ENCODE measurements at regions not wholly inside any gene's neighbourhood (a gene's known extent, or its start where the extent isn't known, plus 50 kb on each side); places are given as distances from the start of the nearest gene placed in this dataset.

GRCh38 chr2:56681659-56682396 is 498.0 kb downstream of the CCDC85A start:
- H3K36me3 Mint-ChIP-seq: no peaks in the 10 kb centered on the region
- DNase-seq (no peak), ATAC-seq (replicated peaks) (no peak)
- H3K27me3 Mint-ChIP-seq: no peaks in the 10 kb centered on the region
- H3K4me1 Mint-ChIP-seq: no peaks in the 10 kb centered on the region
- H3K9me3 Mint-ChIP-seq: peaks cover 2 to 4% of the 10 kb centered on the region in 2 donors
- H3K27ac Mint-ChIP-seq: no peak overlapping the region
- no peak overlapping the region for H3K4me3 Mint-ChIP-seq

- DNase-seq (no peak), ATAC-seq (replicated peaks) (no peak)
- Mint-ChIP-seq H3K27ac (no peak overlapping the region), H3K4me1 (no peaks in the 10 kb centered on the region), H3K4me3 (no peak overlapping the region), H3K27me3 (no peaks in the 10 kb centered on the region), H3K36me3 (no peaks in the 10 kb centered on the region), H3K9me3 (peaks cover 2 to 4% of the 10 kb centered on the region in 2 donors)
Observed at GRCh38 chr2:56682397-56682760, 498.6 kb downstream of the CCDC85A start.

- Mint-ChIP-seq H3K4me1 (no peaks in the 10 kb centered on the region), H3K4me3 (no peak overlapping the region), H3K36me3 (no peaks in the 10 kb centered on the region), H3K27me3 (no peaks in the 10 kb centered on the region), H3K27ac (no peak overlapping the region), H3K9me3 (peaks cover 2 to 4% of the 10 kb centered on the region in 2 donors)
- no peak for ATAC-seq (replicated peaks)
- DNase-seq: no peak
Observed at GRCh38 chr2:56684327-56684726, 500.5 kb downstream of the CCDC85A start.

- ATAC-seq (replicated peaks) (no peak), DNase-seq (no peak)
- Mint-ChIP-seq H3K4me3 (no peak overlapping the region), H3K27ac (no peak overlapping the region), H3K9me3 (peaks cover 2 to 4% of the 10 kb centered on the region in 2 donors), H3K4me1 (no peaks in the 10 kb centered on the region), H3K36me3 (no peaks in the 10 kb centered on the region), H3K27me3 (no peaks in the 10 kb centered on the region)
Observed at GRCh38 chr2:56685205-56685604, 501.4 kb downstream of the CCDC85A start.

GRCh38 chr2:56687169-56687568 is 503.4 kb downstream of the CCDC85A start:
- ATAC-seq (replicated peaks): no peak
- H3K27ac Mint-ChIP-seq: no peak overlapping the region
- DNase-seq: no peak
- no peaks in the 10 kb centered on the region for H3K27me3 Mint-ChIP-seq
- H3K9me3 Mint-ChIP-seq: peaks cover 2 to 4% of the 10 kb centered on the region in 2 donors
- H3K4me3 Mint-ChIP-seq: no peak overlapping the region
- no peaks in the 10 kb centered on the region for H3K4me1 Mint-ChIP-seq
- H3K36me3 Mint-ChIP-seq: no peaks in the 10 kb centered on the region

GRCh38 chr2:56688661-56689060 is 504.9 kb downstream of the CCDC85A start:
- H3K9me3 Mint-ChIP-seq: peaks cover 0 to 4% of the 10 kb centered on the region in 2 donors
- no peak for DNase-seq
- no peaks in the 10 kb centered on the region for H3K4me1 Mint-ChIP-seq
- no peak overlapping the region for H3K27ac Mint-ChIP-seq
- H3K27me3 Mint-ChIP-seq: no peaks in the 10 kb centered on the region
- no peak overlapping the region for H3K4me3 Mint-ChIP-seq
- H3K36me3 Mint-ChIP-seq: no peaks in the 10 kb centered on the region
- ATAC-seq (replicated peaks): no peak

GRCh38 chr2:56693501-56693900 is 509.7 kb downstream of the CCDC85A start:
- DNase-seq (no peak), ATAC-seq (replicated peaks) (no peak)
- no peaks in the 10 kb centered on the region for H3K4me1 Mint-ChIP-seq
- H3K9me3 Mint-ChIP-seq: peaks cover 2 to 4% of the 10 kb centered on the region in 2 donors
- H3K27me3 Mint-ChIP-seq: no peaks in the 10 kb centered on the region
- no peak overlapping the region for H3K4me3 Mint-ChIP-seq
- no peak overlapping the region for H3K27ac Mint-ChIP-seq
- H3K36me3 Mint-ChIP-seq: no peaks in the 10 kb centered on the region

- DNase-seq: no peak
- H3K4me3 Mint-ChIP-seq: no peak overlapping the region
- no peaks in the 10 kb centered on the region for H3K36me3 Mint-ChIP-seq
- H3K9me3 Mint-ChIP-seq: peaks cover 3 to 10% of the 10 kb centered on the region in 2 donors
- ATAC-seq (replicated peaks): no peak
- no peaks in the 10 kb centered on the region for H3K4me1 Mint-ChIP-seq
- H3K27me3 Mint-ChIP-seq: no peaks in the 10 kb centered on the region
- no peak overlapping the region for H3K27ac Mint-ChIP-seq
Observed at GRCh38 chr2:56703001-56703400, 519.2 kb downstream of the CCDC85A start.

GRCh38 chr2:56705713-56706112 is 521.9 kb downstream of the CCDC85A start:
- ATAC-seq (replicated peaks): no peak
- Mint-ChIP-seq H3K27me3 (no peaks in the 10 kb centered on the region), H3K27ac (no peak overlapping the region), H3K9me3 (no peaks in the 10 kb centered on the region), H3K4me3 (no peak overlapping the region), H3K4me1 (no peaks in the 10 kb centered on the region), H3K36me3 (no peaks in the 10 kb centered on the region)
- DNase-seq: no peak

- H3K4me3 Mint-ChIP-seq: no peak overlapping the region
- no peaks in the 10 kb centered on the region for H3K4me1 Mint-ChIP-seq
- H3K36me3 Mint-ChIP-seq: no peaks in the 10 kb centered on the region
- H3K27ac Mint-ChIP-seq: no peak overlapping the region
- ATAC-seq (replicated peaks) (no peak), DNase-seq (no peak)
- no peaks in the 10 kb centered on the region for H3K9me3 Mint-ChIP-seq
- no peaks in the 10 kb centered on the region for H3K27me3 Mint-ChIP-seq
Observed at GRCh38 chr2:56707218-56707617, 523.4 kb downstream of the CCDC85A start.

- no peaks in the 10 kb centered on the region for H3K4me1 Mint-ChIP-seq
- H3K9me3 Mint-ChIP-seq: no peaks in the 10 kb centered on the region
- ATAC-seq (replicated peaks) (no peak), DNase-seq (no peak)
- no peak overlapping the region for H3K27ac Mint-ChIP-seq
- H3K27me3 Mint-ChIP-seq: no peaks in the 10 kb centered on the region
- no peaks in the 10 kb centered on the region for H3K36me3 Mint-ChIP-seq
- H3K4me3 Mint-ChIP-seq: no peak overlapping the region
Observed at GRCh38 chr2:56707650-56708049, 523.9 kb downstream of the CCDC85A start.

GRCh38 chr2:56709181-56709580 is 525.4 kb downstream of the CCDC85A start:
- H3K36me3 Mint-ChIP-seq: no peaks in the 10 kb centered on the region
- H3K9me3 Mint-ChIP-seq: no peaks in the 10 kb centered on the region
- H3K27ac Mint-ChIP-seq: no peak overlapping the region
- H3K4me1 Mint-ChIP-seq: no peaks in the 10 kb centered on the region
- no peak overlapping the region for H3K4me3 Mint-ChIP-seq
- H3K27me3 Mint-ChIP-seq: no peaks in the 10 kb centered on the region
- no peak for ATAC-seq (replicated peaks)
- DNase-seq: no peak

GRCh38 chr2:56713161-56713676 is 529.4 kb downstream of the CCDC85A start:
- Mint-ChIP-seq H3K4me3 (no peak overlapping the region), H3K9me3 (no peaks in the 10 kb centered on the region), H3K27ac (no peak overlapping the region), H3K36me3 (no peaks in the 10 kb centered on the region), H3K27me3 (no peaks in the 10 kb centered on the region), H3K4me1 (no peaks in the 10 kb centered on the region)
- ATAC-seq (replicated peaks) (no peak), DNase-seq (no peak)

- ATAC-seq (replicated peaks) (no peak), DNase-seq (no peak)
- no peaks in the 10 kb centered on the region for H3K4me1 Mint-ChIP-seq
- H3K27me3 Mint-ChIP-seq: no peaks in the 10 kb centered on the region
- no peaks in the 10 kb centered on the region for H3K36me3 Mint-ChIP-seq
- H3K4me3 Mint-ChIP-seq: no peak overlapping the region
- H3K9me3 Mint-ChIP-seq: peaks cover 0 to 3% of the 10 kb centered on the region in 2 donors
- no peak overlapping the region for H3K27ac Mint-ChIP-seq
Observed at GRCh38 chr2:56713978-56714377, 530.2 kb downstream of the CCDC85A start.

GRCh38 chr2:56714400-56714799 is 530.6 kb downstream of the CCDC85A start:
- Mint-ChIP-seq H3K36me3 (no peaks in the 10 kb centered on the region), H3K9me3 (peaks cover 2 to 5% of the 10 kb centered on the region in 2 donors), H3K4me1 (no peaks in the 10 kb centered on the region), H3K4me3 (no peak overlapping the region), H3K27me3 (no peaks in the 10 kb centered on the region), H3K27ac (no peak overlapping the region)
- DNase-seq: no peak
- no peak for ATAC-seq (replicated peaks)

Measured in stimulated activated naive B cell treated with anti-CD40 and anti-IgM and Interleukin-4, amounts not matched to agents 10 μg/mL and 1 μg/mL and 100 μg/mL, for 72 hours (primary cell).